ENCODE measurements at regions not wholly inside any gene's neighbourhood (a gene's known extent, or its start where the extent isn't known, plus 50 kb on each side); places are given as distances from the start of the nearest gene placed in this dataset.

- TF ChIP-seq RCOR1 (IDR thresholded peaks at IDR 0.05; ENCODE audit: insufficient replicate concordance, low read length): no peak
- TF ChIP-seq POLR2A (IDR thresholded peaks at IDR 0.05; ENCODE audit: low read depth, low read length): no peak
- no peak for TF ChIP-seq CTCF (conservative IDR thresholded peaks at IDR 0.05; ENCODE audit: low read depth, low read length)
- no peak for TF ChIP-seq BHLHE40 (IDR thresholded peaks at IDR 0.05; ENCODE audit: low read depth, low read length)
- TF ChIP-seq CEBPB (IDR thresholded peaks at IDR 0.05; ENCODE audit: low read depth, low read length): no peak
- no peak for TF ChIP-seq SMC3 (IDR thresholded peaks at IDR 0.05; ENCODE audit: low read depth, low read length)
- no peak for TF ChIP-seq RAD21 (IDR thresholded peaks at IDR 0.05; ENCODE audit: low read length)
- TF ChIP-seq ELK1 (IDR thresholded peaks at IDR 0.05; ENCODE audit: borderline replicate concordance, low read depth, low read length): no peak
These were observed 72.3 kb upstream of the PHYHIPL start for GRCh38 chr10:59104186-59104585.
